ENCODE measurements at regions not wholly inside any gene's neighbourhood (a gene's known extent, or its start where the extent isn't known, plus 50 kb on each side); places are given as distances from the start of the nearest gene placed in this dataset.

DNA sequence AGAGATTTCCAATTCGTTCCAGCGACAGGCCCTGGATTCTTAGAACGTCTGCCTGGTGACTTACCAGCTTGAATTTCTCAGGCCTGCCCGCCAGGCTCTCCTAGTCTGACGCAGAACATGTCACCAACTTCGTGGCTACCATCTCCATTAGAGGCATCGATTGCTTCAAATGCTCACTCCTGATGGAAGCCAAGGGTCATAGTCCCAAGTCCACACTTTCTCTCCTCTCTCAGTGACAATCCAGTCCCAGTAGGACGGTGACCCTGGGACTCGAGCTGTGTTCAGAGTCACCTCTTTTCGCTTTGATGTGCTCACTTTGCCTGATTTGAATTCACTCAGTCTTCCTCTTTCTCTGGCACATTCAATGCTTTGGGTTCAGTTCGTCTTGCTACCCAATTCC, 94.8 kb downstream of the GADD45G start:
- TF ChIP-seq, protein P1, sequence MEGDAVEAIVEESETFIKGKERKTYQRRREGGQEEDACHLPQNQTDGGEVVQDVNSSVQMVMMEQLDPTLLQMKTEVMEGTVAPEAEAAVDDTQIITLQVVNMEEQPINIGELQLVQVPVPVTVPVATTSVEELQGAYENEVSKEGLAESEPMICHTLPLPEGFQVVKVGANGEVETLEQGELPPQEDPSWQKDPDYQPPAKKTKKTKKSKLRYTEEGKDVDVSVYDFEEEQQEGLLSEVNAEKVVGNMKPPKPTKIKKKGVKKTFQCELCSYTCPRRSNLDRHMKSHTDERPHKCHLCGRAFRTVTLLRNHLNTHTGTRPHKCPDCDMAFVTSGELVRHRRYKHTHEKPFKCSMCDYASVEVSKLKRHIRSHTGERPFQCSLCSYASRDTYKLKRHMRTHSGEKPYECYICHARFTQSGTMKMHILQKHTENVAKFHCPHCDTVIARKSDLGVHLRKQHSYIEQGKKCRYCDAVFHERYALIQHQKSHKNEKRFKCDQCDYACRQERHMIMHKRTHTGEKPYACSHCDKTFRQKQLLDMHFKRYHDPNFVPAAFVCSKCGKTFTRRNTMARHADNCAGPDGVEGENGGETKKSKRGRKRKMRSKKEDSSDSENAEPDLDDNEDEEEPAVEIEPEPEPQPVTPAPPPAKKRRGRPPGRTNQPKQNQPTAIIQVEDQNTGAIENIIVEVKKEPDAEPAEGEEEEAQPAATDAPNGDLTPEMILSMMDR (tag by site-specific recombination; IDR thresholded peaks at IDR 0.05) = no peak
- no peak for TF ChIP-seq ZNF658 (tag by site-specific recombination; IDR thresholded peaks at IDR 0.05)
- no peak for TF ChIP-seq ZNF837 (tag by site-specific recombination; IDR thresholded peaks at IDR 0.05)
- TF ChIP-seq PRDM1 (tag by site-specific recombination; IDR thresholded peaks at IDR 0.05) = no peak
- no peak for TF ChIP-seq ZNF221 (tag by site-specific recombination; IDR thresholded peaks at IDR 0.05; ENCODE audit: borderline replicate concordance)
- TF ChIP-seq ZNF629 (tag by site-specific recombination; IDR thresholded peaks at IDR 0.05) = no peak
- TF ChIP-seq ZNF48 (tag by site-specific recombination; IDR thresholded peaks at IDR 0.05) = no peak
- TF ChIP-seq KLF1 (tag by site-specific recombination; IDR thresholded peaks at IDR 0.05) = no peak
- TF ChIP-seq ZNF239 (tag by site-specific recombination; IDR thresholded peaks at IDR 0.05) = no peak
- no peak for TF ChIP-seq ZNF132 (tag by site-specific recombination; IDR thresholded peaks at IDR 0.05; ENCODE audit: borderline replicate concordance)
- TF ChIP-seq YY1 (tag by site-specific recombination; IDR thresholded peaks at IDR 0.05) = no peak
